CD4-positive, alpha-beta memory T cell (primary cell): ENCODE measurements at regions not wholly inside any gene's neighbourhood (a gene's known extent, or its start where the extent isn't known, plus 50 kb on each side); places are given as distances from the start of the nearest gene placed in this dataset.
"Not testable (repeated sequence)": the region's sequence is repeated elsewhere in the genome, so short reads cannot be mapped to it uniquely, and the experiment has no call there.

Experiments used
- CTCF ChIA-PET: fragments of 350-600 bp; sonication (Branson Sonifier 250); formaldehyde crosslinking; loops from one replicate; lab custom pipeline; 2021; ENCODE audit warnings: inconsistent platforms; ENCODE audit not compliant: partially characterized antibody; lab: Charles Lee
- POLR2A ChIA-PET: fragments of 350-600 bp; sonication (Branson Sonifier 250); formaldehyde crosslinking; loops from one replicate; lab custom pipeline; 2021; ENCODE audit not compliant: partially characterized antibody; lab: Charles Lee
- DNase-seq, 5 donors: peaks; one replicate each; pipeline versions ENCODE4 v3.0.0 to v3.0.0-alpha.2; 2020 to 2022; ENCODE audit warnings: mixed read lengths in 1 of 5
- H3K27ac ChIP-seq: one replicate; pipeline ENCODE4 v1.7.0; 2013; ENCODE audit warnings: low read depth, low read length
- H3K27me3 ChIP-seq: 2 replicates; pipeline ENCODE4 v1.7.0; 2013; ENCODE audit warnings: mild to moderate bottlenecking, low read length, moderate library complexity; ENCODE audit not compliant: insufficient read depth
- H3K36me3 ChIP-seq: 2 replicates; pipeline ENCODE4 v1.7.0; 2013; ENCODE audit warnings: mild to moderate bottlenecking, low read length, moderate library complexity; ENCODE audit not compliant: insufficient read depth
- H3K4me1 ChIP-seq: 2 replicates; pipeline ENCODE4 v1.7.0; 2013; ENCODE audit warnings: mild to moderate bottlenecking, low read length, moderate library complexity; ENCODE audit not compliant: insufficient read depth
- H3K4me3 ChIP-seq, 2 donors: one replicate each; pipeline ENCODE4 v1.7.0; 2013; ENCODE audit warnings: low read length in 2 of 2, mild to moderate bottlenecking in 1 of 2
- H3K9me3 ChIP-seq, 2 donors: one replicate each; pipeline ENCODE4 v1.7.0; 2013; ENCODE audit warnings: low read length in 2 of 2, control low read depth in 1 of 2; ENCODE audit not compliant: control insufficient read depth in 1 of 2
- H3K27ac Mint-ChIP-seq, 7 donors: one replicate each; pipeline ENCODE4 v1.8.0; 2020 to 2021; ENCODE audit warnings: mixed read lengths in 7 of 7, mild to moderate bottlenecking in 6 of 7, inconsistent platforms in 3 of 7, moderate library complexity in 3 of 7
- H3K27me3 Mint-ChIP-seq, 2 donors: one replicate each; pipeline ENCODE4 v1.8.0; 2020 to 2021; ENCODE audit warnings: mixed read lengths in 2 of 2
- H3K36me3 Mint-ChIP-seq, 2 donors: one replicate each; pipeline ENCODE4 v1.8.0; 2020 to 2021; ENCODE audit warnings: mixed read lengths in 2 of 2, inconsistent platforms in 1 of 2, mild to moderate bottlenecking in 1 of 2
- H3K4me1 Mint-ChIP-seq, 4 donors: one replicate each; pipeline ENCODE4 v1.8.0; 2020 to 2021; ENCODE audit warnings: mixed read lengths in 4 of 4, mild to moderate bottlenecking in 1 of 4
- H3K4me3 Mint-ChIP-seq, 8 donors: one replicate each; pipeline ENCODE4 v1.8.0; 2020 to 2021; ENCODE audit warnings: mixed read lengths in 8 of 8, mild to moderate bottlenecking in 7 of 8, moderate library complexity in 6 of 8, inconsistent platforms in 3 of 8
- H3K9me3 Mint-ChIP-seq, 8 donors: one replicate each; pipeline ENCODE4 v1.8.0; 2020 to 2021; ENCODE audit warnings: mixed read lengths in 8 of 8, mild to moderate bottlenecking in 5 of 8, inconsistent platforms in 3 of 8, moderate library complexity in 1 of 8
- intact Hi-C: fragments of 100-400 bp; cut with micrococcal nuclease; formaldehyde crosslinking; loops from one replicate; pipeline ENCODE4 v1.15.1; 2023

GRCh38 chr1:55517036-55517435, 301.9 kb upstream of the USP24 start:
- Histone ChIP-seq H3K27me3 (no peaks in the 10 kb centered on the region), H3K36me3 (no peaks in the 10 kb centered on the region), H3K4me3 (no peak overlapping the region), H3K9me3 (no peaks in the 10 kb centered on the region), H3K4me1 (no peaks in the 10 kb centered on the region), H3K27ac (no peak overlapping the region)
- DNase-seq, result no peak
- H3K27ac Mint-ChIP-seq, result no peak overlapping the region
- intact Hi-C loops, result no loop called here
- H3K4me3 Mint-ChIP-seq, result no peak overlapping the region
- CTCF ChIA-PET, result no interaction called here
- H3K36me3 Mint-ChIP-seq, result no peaks in the 10 kb centered on the region
- POLR2A ChIA-PET, result no interaction called here
- H3K4me1 Mint-ChIP-seq, result no peaks in the 10 kb centered on the region
- H3K27me3 Mint-ChIP-seq, result peaks cover 4 to 9% of the 10 kb centered on the region in 2 donors
- H3K9me3 Mint-ChIP-seq, result peaks cover 0 to 2% (median 0%) of the 10 kb centered on the region in 8 donors

- H3K9me3 Mint-ChIP-seq, CTCF ChIA-PET, POLR2A ChIA-PET, H3K27me3 ChIP-seq, H3K27ac Mint-ChIP-seq, H3K4me1 ChIP-seq, DNase-seq, H3K4me3 ChIP-seq, H3K4me3 Mint-ChIP-seq, H3K36me3 ChIP-seq, H3K27ac ChIP-seq, H3K36me3 Mint-ChIP-seq, H3K9me3 ChIP-seq, intact Hi-C loops, H3K4me1 Mint-ChIP-seq: not testable (repeated sequence)
- peaks cover 5 to 11% of the 10 kb centered on the region in 2 donors for H3K27me3 Mint-ChIP-seq
Measured at GRCh38 chr1:55514571-55514970, 299.4 kb upstream of the USP24 start.

- intact Hi-C loops, result no loop called here
- Mint-ChIP-seq H3K36me3 (no peaks in the 10 kb centered on the region), H3K4me1 (no peaks in the 10 kb centered on the region), H3K27me3 (peaks cover 10 to 15% of the 10 kb centered on the region in 2 donors), H3K4me3 (no peak overlapping the region), H3K27ac (no peak overlapping the region), H3K9me3 (peaks cover 0 to 2% (median 0%) of the 10 kb centered on the region in 8 donors)
- Histone ChIP-seq H3K4me1 (no peaks in the 10 kb centered on the region), H3K36me3 (no peaks in the 10 kb centered on the region), H3K4me3 (no peak overlapping the region), H3K9me3 (no peaks in the 10 kb centered on the region), H3K27me3 (no peaks in the 10 kb centered on the region), H3K27ac (no peak overlapping the region)
- ChIA-PET POLR2A (no interaction called here), CTCF (no interaction called here)
- DNase-seq, result no peak
Measured at GRCh38 chr1:55512466-55512865, 297.3 kb upstream of the USP24 start.

- no peaks in the 10 kb centered on the region for H3K9me3 ChIP-seq
- H3K4me3 ChIP-seq, result no peak overlapping the region
- intact Hi-C loops, result no loop called here
- peaks cover 12 to 22% of the 10 kb centered on the region in 2 donors for H3K27me3 Mint-ChIP-seq
- peaks cover 5% of the 10 kb centered on the region for H3K27me3 ChIP-seq
- POLR2A ChIA-PET, result no interaction called here
- H3K27ac ChIP-seq, result no peak overlapping the region
- no peak for DNase-seq
- H3K4me1 Mint-ChIP-seq, result no peaks in the 10 kb centered on the region
- no peaks in the 10 kb centered on the region for H3K36me3 Mint-ChIP-seq
- H3K4me1 ChIP-seq, result no peaks in the 10 kb centered on the region
- no peak overlapping the region for H3K4me3 Mint-ChIP-seq
- no peaks in the 10 kb centered on the region for H3K36me3 ChIP-seq
- no peaks in the 10 kb centered on the region for H3K9me3 Mint-ChIP-seq
- CTCF ChIA-PET, result no interaction called here
- H3K27ac Mint-ChIP-seq, result no peak overlapping the region
Measured at GRCh38 chr1:55507578-55507931, 292.4 kb upstream of the USP24 start.

GRCh38 chr1:55506740-55507577, 291.8 kb upstream of the USP24 start:
- Histone ChIP-seq H3K27ac (no peak overlapping the region), H3K4me3 (no peak overlapping the region), H3K4me1 (no peaks in the 10 kb centered on the region), H3K36me3 (no peaks in the 10 kb centered on the region), H3K27me3 (peaks cover 5% of the 10 kb centered on the region), H3K9me3 (no peaks in the 10 kb centered on the region)
- no peaks in the 10 kb centered on the region for H3K9me3 Mint-ChIP-seq
- H3K4me1 Mint-ChIP-seq, result no peaks in the 10 kb centered on the region
- no peak overlapping the region for H3K27ac Mint-ChIP-seq
- ChIA-PET POLR2A (no interaction called here), CTCF (no interaction called here)
- no peaks in the 10 kb centered on the region for H3K36me3 Mint-ChIP-seq
- intact Hi-C loops, result no loop called here
- no peak for DNase-seq
- peaks cover 12 to 22% of the 10 kb centered on the region in 2 donors for H3K27me3 Mint-ChIP-seq
- no peak overlapping the region for H3K4me3 Mint-ChIP-seq

- Histone ChIP-seq H3K27ac (no peak overlapping the region), H3K4me3 (no peak overlapping the region), H3K9me3 (no peaks in the 10 kb centered on the region), H3K4me1 (no peaks in the 10 kb centered on the region), H3K36me3 (no peaks in the 10 kb centered on the region), H3K27me3 (peaks cover 5% of the 10 kb centered on the region)
- H3K4me3 Mint-ChIP-seq, result no peak overlapping the region
- H3K9me3 Mint-ChIP-seq, result no peaks in the 10 kb centered on the region
- H3K36me3 Mint-ChIP-seq, result no peaks in the 10 kb centered on the region
- DNase-seq, result no peak
- CTCF ChIA-PET, result no interaction called here
- intact Hi-C loops, result no loop called here
- H3K27me3 Mint-ChIP-seq, result peaks cover 16 to 22% of the 10 kb centered on the region in 2 donors
- H3K4me1 Mint-ChIP-seq, result no peaks in the 10 kb centered on the region
- no peak overlapping the region for H3K27ac Mint-ChIP-seq
- POLR2A ChIA-PET, result no interaction called here
Measured at GRCh38 chr1:55505326-55505725, 290.2 kb upstream of the USP24 start.

- DNase-seq, result no peak
- H3K27me3 Mint-ChIP-seq, result peaks cover 12 to 23% of the 10 kb centered on the region in 2 donors
- no peak overlapping the region for H3K27ac Mint-ChIP-seq
- Histone ChIP-seq H3K27ac (no peak overlapping the region), H3K9me3 (no peaks in the 10 kb centered on the region), H3K4me1 (no peaks in the 10 kb centered on the region), H3K27me3 (peaks cover 5% of the 10 kb centered on the region), H3K4me3 (no peak overlapping the region), H3K36me3 (no peaks in the 10 kb centered on the region)
- H3K36me3 Mint-ChIP-seq, result no peaks in the 10 kb centered on the region
- H3K9me3 Mint-ChIP-seq, result no peaks in the 10 kb centered on the region
- no peak overlapping the region for H3K4me3 Mint-ChIP-seq
- no peaks in the 10 kb centered on the region for H3K4me1 Mint-ChIP-seq
- intact Hi-C loops, result no loop called here
- ChIA-PET CTCF (no interaction called here), POLR2A (no interaction called here)
Measured at GRCh38 chr1:55504306-55504731, 289.2 kb upstream of the USP24 start.
